RWPE1 (cell line): ENCODE measurements at regions not wholly inside any gene's neighbourhood (a gene's known extent, or its start where the extent isn't known, plus 50 kb on each side); places are given as distances from the start of the nearest gene placed in this dataset.

Experiments
- CTCF ChIA-PET: fragments of 350-600 bp; sonication (Branson Sonifier 250); formaldehyde crosslinking; extraction: SDS; loops from one replicate; lab custom pipeline; 2021; lab: Yijun Ruan, JAX
- POLR2A ChIA-PET: fragments of 400-600 bp; formaldehyde crosslinking; extraction: SDS; loops from one replicate; lab custom pipeline; 2020; ENCODE audit warnings: antibody characterized with exemption; ENCODE audit not compliant: low non-redundant PET; lab: Yijun Ruan, JAX
- DNase-seq: peaks from one replicate; pipeline ENCODE4 v3.0.0; 2012; ENCODE audit warnings: low spot score
- H3K27ac ChIP-seq: fragments of 450-650 bp; 2 replicates; pipeline ENCODE4 v1.5.1; 2017
- CTCF ChIP-seq: fragments of 450-650 bp; conservative IDR thresholded peaks from 2 replicates; pipeline ENCODE4 v1.5.1; 2017; ENCODE audit warnings: low read depth, mild to moderate bottlenecking

- CTCF ChIA-PET: interaction anchor here (0.7 kb wide), 1 partner anchor 52 kb away, joined by 6 read pairs; no protein-coding TSS in a partner anchor
- POLR2A ChIA-PET: no interaction called here
- no peak for DNase-seq
Observed at GRCh38 chr4:35643661-35644060, 600.7 kb downstream of the ARAP2 start.

GRCh38 chr4:35644591-35644990 is 599.7 kb downstream of the ARAP2 start:
- CTCF ChIA-PET: no interaction called here
- TF ChIP-seq CTCF: no peak
- H3K27ac ChIP-seq: no peak overlapping the region
- POLR2A ChIA-PET: no interaction called here
- DNase-seq: no peak

More at GRCh38 chr4:35643661-35644060, 600.7 kb downstream of the ARAP2 start:
- no peak overlapping the region for H3K27ac ChIP-seq
- TF ChIP-seq CTCF: no peak

GRCh38 chr4:35649011-35649410 is 595.3 kb downstream of the ARAP2 start:
- H3K27ac ChIP-seq: no peak overlapping the region
- no peak for TF ChIP-seq CTCF
- DNase-seq: no peak
- ChIA-PET POLR2A (no interaction called here), CTCF (no interaction called here)

- CTCF ChIA-PET: no interaction called here
Observed at GRCh38 chr4:35649778-35650177, 594.5 kb downstream of the ARAP2 start.

GRCh38 chr4:35652197-35652596 is 592.1 kb downstream of the ARAP2 start:
- POLR2A ChIA-PET: interaction anchor here (0.6 kb wide), 1 partner anchor 35 kb away, joined by 3 read pairs; no protein-coding TSS in a partner anchor
- no peak for TF ChIP-seq CTCF
- H3K27ac ChIP-seq: no peak overlapping the region
- no peak for DNase-seq
- CTCF ChIA-PET: no interaction called here

More at GRCh38 chr4:35649778-35650177, 594.5 kb downstream of the ARAP2 start:
- POLR2A ChIA-PET: no interaction called here
- TF ChIP-seq CTCF: no peak
- no peak overlapping the region for H3K27ac ChIP-seq
- DNase-seq: no peak

- no peak for TF ChIP-seq CTCF
- POLR2A ChIA-PET: no interaction called here
- no peak for DNase-seq
- CTCF ChIA-PET: no interaction called here
- no peak overlapping the region for H3K27ac ChIP-seq
Observed at GRCh38 chr4:35653451-35653850, 590.9 kb downstream of the ARAP2 start.
